Thymus (tissue), 11 donors: ENCODE measurements at regions not wholly inside any gene's neighbourhood (a gene's known extent, or its start where the extent isn't known, plus 50 kb on each side); places are given as distances from the start of the nearest gene placed in this dataset.

ENCODE experiments used
- DNase-seq, 9 donors: peaks; one replicate each; pipeline ENCODE4 v3.0.0-alpha.2; 2013; ENCODE audit warnings: low spot score in 9 of 9, low read depth in 6 of 9, missing footprints in 1 of 9
- H3K27ac ChIP-seq, 2 donors: one replicate each; pipeline ENCODE4 v1.5.1; 2013; ENCODE audit warnings: control low read depth in 1 of 2, low read depth in 1 of 2, low read length in 1 of 2, mild to moderate bottlenecking in 1 of 2, moderate library complexity in 1 of 2
- H3K27me3 ChIP-seq, 2 donors: one replicate each; pipeline ENCODE4 v1.5.1; 2013; ENCODE audit warnings: low read length in 1 of 2; ENCODE audit not compliant: control insufficient read depth in 2 of 2, insufficient read depth in 1 of 2
- H3K36me3 ChIP-seq, 2 donors: one replicate each; pipeline ENCODE4 v1.5.1; 2013; ENCODE audit warnings: low read length in 1 of 2, mild to moderate bottlenecking in 1 of 2, moderate library complexity in 1 of 2; ENCODE audit not compliant: control insufficient read depth in 2 of 2, insufficient read depth in 2 of 2
- H3K4me1 ChIP-seq, 2 donors: one replicate each; pipeline ENCODE4 v1.5.1; 2013; ENCODE audit warnings: low read length in 2 of 2; ENCODE audit not compliant: control insufficient read depth in 2 of 2, insufficient read depth in 2 of 2
- H3K4me3 ChIP-seq, 2 donors: one replicate each; pipeline ENCODE4 v1.5.1; 2013; ENCODE audit warnings: low read length in 2 of 2, control low read depth in 1 of 2, mild to moderate bottlenecking in 1 of 2
- H3K9me3 ChIP-seq, 2 donors: one replicate each; pipeline ENCODE4 v1.5.1; 2013; ENCODE audit warnings: low read length in 1 of 2, mild to moderate bottlenecking in 1 of 2; ENCODE audit not compliant: control insufficient read depth in 2 of 2, insufficient read depth in 1 of 2
- WGBS: extraction: QIAGEN DNeasy Blood & Tissue Kit; methylation state at CpG from one replicate; pipeline ENCODE4 v1.1.7; 2013; 5-methylcytosine and 5-hydroxymethylcytosine counted together
- donor health status: healthy.

DNA sequence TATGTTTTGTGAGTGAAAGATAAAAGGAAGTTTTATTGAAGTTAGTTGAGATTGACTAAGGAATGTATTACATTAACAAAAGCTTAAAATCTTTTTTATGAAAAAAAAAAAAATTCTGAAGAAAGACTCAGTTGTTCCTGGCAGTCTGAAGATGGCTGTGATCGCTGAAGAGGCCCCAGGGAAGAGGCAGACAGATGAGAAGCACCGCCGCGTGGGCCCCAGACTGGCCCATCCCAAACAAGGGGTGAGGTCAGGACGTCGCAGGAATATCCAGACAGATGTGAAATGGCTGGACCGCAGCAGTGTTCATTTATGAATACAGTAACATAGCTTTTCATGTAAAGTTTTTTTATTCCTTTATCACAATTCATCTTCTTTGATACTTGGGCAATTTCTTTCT, 194.2 kb downstream of the TBXT start:
- Histone ChIP-seq H3K27ac (no peak overlapping the region), H3K9me3 (no peaks in the 10 kb centered on the region), H3K4me3 (no peak overlapping the region), H3K4me1 (no peaks in the 10 kb centered on the region), H3K36me3 (no peaks in the 10 kb centered on the region), H3K27me3 (peaks cover 0 to 2% of the 10 kb centered on the region in 2 donors)
- WGBS, result 94% methylated on average over 7 of the region's 7 CpGs
- no peak for DNase-seq

DNA sequence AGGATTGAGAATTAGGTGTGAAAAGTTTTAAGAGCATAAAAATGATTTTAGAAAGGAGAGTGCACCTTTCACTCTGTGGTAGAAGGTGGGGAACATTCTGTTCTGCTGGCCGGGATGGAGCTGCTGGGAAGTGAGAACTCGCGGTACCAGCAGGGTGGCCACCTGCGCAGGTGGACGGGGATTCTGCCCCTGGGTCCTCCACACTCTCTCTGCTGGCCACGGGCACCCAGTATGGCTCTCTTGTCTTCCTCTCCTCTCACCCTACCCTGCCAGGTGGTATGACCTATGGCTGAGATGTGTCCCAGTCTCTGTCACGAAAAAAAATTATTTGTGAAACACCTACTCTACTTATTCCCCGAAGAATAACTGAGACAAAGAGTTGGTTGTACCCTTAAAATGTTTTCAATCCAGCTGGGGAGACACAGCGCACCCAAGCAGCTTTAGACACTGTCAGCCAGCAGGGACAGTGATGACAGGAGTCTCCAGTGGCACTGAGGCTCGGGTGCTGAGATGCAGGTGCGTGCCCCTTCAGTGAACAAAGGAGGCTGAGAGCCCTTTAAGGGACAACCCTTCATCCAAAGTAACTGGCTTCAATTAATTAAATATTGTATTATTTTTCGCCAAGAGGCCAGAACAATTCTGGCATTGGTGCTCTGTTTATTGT, 195.4 kb downstream of the TBXT start:
- H3K36me3 ChIP-seq, result no peaks in the 10 kb centered on the region
- H3K9me3 ChIP-seq, result no peaks in the 10 kb centered on the region
- H3K4me3 ChIP-seq, result no peak overlapping the region
- no peaks in the 10 kb centered on the region for H3K4me1 ChIP-seq
- peaks cover 0 to 2% of the 10 kb centered on the region in 2 donors for H3K27me3 ChIP-seq
- H3K27ac ChIP-seq, result no peak overlapping the region
- WGBS, result 77% methylated on average over 12 of the region's 12 CpGs
- DNase-seq, result no peak

DNA sequence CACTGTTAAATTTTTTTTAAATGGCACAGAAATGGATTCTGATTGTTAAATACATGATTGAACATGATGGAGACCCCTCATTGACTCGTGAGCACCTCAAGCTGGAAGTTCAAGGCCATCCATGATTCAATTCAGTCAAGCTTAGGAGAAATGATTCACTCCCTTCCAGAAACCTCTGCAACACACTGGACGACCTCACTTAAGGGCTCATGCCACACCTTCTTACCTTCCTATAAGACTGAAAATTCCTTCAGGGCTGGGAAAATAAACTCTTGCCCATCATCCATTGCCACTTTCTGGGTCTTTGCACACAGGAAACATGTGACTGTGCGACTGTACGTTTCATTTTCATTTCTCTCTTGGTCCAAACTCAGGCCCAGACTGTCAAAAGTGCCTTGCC, 196.4 kb downstream of the TBXT start:
- H3K4me1 ChIP-seq, result no peaks in the 10 kb centered on the region
- WGBS, result 72% methylated on average over 4 of the region's 4 CpGs
- H3K27me3 ChIP-seq, result no peaks in the 10 kb centered on the region
- no peaks in the 10 kb centered on the region for H3K9me3 ChIP-seq
- no peak overlapping the region for H3K4me3 ChIP-seq
- H3K36me3 ChIP-seq, result no peaks in the 10 kb centered on the region
- no peak for DNase-seq
- no peak overlapping the region for H3K27ac ChIP-seq

DNA sequence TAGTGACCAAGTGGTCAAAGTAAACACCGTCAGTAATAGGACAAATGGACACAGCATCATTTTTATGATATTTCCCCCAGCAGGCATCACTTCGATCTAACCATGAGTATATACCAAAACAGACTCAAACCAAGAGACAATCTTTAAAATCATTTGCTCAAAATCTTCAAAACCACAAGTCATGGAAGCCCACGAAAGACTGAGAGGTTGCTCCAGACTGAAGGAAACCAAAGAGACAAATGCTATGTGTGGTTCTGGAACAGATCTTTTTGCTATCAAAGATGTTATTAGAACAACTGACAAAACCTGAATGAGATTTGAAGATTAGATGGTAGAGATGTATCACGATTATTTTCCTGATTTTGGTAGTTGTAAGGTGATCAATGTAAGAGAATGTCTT, 197.7 kb downstream of the TBXT start:
- H3K4me3 ChIP-seq, result no peak overlapping the region
- no peak for DNase-seq
- H3K9me3 ChIP-seq, result no peaks in the 10 kb centered on the region
- WGBS, result 73% methylated on average over 4 of the region's 4 CpGs
- no peaks in the 10 kb centered on the region for H3K36me3 ChIP-seq
- no peak overlapping the region for H3K27ac ChIP-seq
- H3K27me3 ChIP-seq, result no peaks in the 10 kb centered on the region
- H3K4me1 ChIP-seq, result no peaks in the 10 kb centered on the region

DNA sequence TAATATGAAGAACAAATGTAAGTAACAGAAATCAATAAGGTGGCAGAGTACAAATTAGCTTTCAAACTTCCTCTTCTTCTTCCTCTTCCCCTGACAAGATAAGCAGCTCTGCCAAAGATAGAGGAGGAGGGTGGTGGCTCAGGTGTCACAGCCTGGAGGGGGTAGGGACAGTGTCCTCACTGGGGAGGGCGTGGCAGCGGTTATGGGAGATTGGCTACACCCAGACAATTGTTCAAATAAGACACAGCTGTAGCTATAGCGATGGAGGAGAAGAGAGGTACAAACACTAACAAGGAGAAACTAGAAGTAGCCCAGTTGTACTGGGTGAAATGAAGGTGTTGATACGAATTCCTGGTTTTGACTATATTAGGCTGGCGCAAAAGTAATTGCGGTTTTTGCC, 198.5 kb downstream of the TBXT start:
- Histone ChIP-seq H3K27ac (no peak overlapping the region), H3K9me3 (no peaks in the 10 kb centered on the region), H3K27me3 (no peaks in the 10 kb centered on the region), H3K4me1 (no peaks in the 10 kb centered on the region), H3K4me3 (no peak overlapping the region), H3K36me3 (no peaks in the 10 kb centered on the region)
- no peak for DNase-seq
- WGBS, result 95% methylated on average over 6 of the region's 6 CpGs

DNA sequence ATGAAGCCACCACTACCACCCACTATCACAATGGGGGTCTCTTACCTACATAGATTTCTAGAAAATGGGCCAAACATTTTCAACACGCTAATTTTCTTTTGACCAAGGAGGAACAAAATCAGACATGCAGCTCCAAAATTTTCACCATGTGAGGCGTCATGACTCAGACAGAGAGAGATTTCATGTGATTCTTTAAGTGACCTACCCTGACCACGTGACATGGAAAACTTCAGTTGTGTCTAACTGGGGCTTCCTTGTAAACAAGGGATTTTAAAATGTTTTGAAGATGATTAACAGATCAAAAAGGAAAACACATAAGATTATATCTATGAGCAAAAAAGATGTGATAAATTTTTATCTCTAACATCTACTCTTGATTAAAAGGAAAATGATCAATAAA, 199.2 kb downstream of the TBXT start:
- no peaks in the 10 kb centered on the region for H3K27me3 ChIP-seq
- no peak overlapping the region for H3K27ac ChIP-seq
- 94% methylated on average over 3 of the region's 3 CpGs for WGBS
- H3K4me1 ChIP-seq, result no peaks in the 10 kb centered on the region
- H3K9me3 ChIP-seq, result no peaks in the 10 kb centered on the region
- no peak overlapping the region for H3K4me3 ChIP-seq
- H3K36me3 ChIP-seq, result no peaks in the 10 kb centered on the region
- DNase-seq, result no peak

DNA sequence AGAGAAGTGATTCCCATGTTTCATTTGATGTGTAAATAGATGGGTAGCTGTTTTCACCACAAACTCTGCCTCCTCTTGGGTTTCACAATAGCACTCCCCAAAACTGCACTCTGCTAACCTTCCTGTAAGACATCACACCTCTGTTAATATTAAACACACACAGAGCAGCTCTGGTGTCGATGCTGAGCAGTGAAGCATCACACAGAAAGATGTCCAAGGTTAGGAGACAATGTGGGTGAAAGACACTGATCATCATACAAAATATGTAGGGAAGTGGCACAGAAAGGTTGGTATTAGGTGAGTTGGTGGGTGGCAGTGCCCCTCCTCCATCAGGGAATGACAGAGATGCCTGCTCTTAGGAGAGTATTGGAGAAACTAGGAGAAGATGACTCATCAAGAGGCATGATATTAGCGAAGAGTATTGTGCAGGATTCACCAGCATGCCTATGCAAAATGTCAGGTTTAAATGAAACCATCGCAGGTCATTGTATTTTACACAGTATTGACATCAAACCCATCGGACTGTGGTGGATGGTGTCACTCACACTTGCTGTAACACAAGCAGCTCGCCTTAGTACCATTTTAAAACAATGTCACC, 199.7 kb downstream of the TBXT start:
- Histone ChIP-seq H3K9me3 (no peaks in the 10 kb centered on the region), H3K4me1 (no peaks in the 10 kb centered on the region), H3K36me3 (no peaks in the 10 kb centered on the region), H3K27me3 (no peaks in the 10 kb centered on the region), H3K4me3 (no peak overlapping the region), H3K27ac (no peak overlapping the region)
- 95% methylated on average over 5 of the region's 5 CpGs for WGBS
- no peak for DNase-seq

DNA sequence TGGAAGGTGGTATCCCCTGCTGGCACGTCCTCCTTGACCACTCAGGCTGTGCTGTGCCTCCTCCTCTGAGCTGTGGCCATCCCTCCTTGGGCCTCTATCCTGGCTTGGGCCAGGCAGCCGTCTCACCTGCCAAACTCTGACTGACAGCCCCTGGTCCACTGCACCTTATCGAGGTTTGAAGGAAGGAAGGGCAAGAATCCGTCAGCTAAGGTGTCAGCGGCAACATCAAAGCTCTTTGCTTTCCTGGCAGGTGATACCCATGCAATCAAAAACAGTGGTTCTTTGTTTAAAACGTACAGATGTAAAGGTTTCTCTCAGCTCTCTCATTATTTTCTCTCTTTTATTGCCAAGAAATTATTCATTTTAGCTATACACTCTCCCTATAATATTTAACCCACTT, 203.9 kb downstream of the TBXT start:
- H3K27me3 ChIP-seq, result no peaks in the 10 kb centered on the region
- H3K4me3 ChIP-seq, result no peak overlapping the region
- WGBS, result 76% methylated on average over 6 of the region's 6 CpGs
- DNase-seq, result no peak
- no peaks in the 10 kb centered on the region for H3K9me3 ChIP-seq
- H3K36me3 ChIP-seq, result no peaks in the 10 kb centered on the region
- no peak overlapping the region for H3K27ac ChIP-seq
- H3K4me1 ChIP-seq, result no peaks in the 10 kb centered on the region

DNA sequence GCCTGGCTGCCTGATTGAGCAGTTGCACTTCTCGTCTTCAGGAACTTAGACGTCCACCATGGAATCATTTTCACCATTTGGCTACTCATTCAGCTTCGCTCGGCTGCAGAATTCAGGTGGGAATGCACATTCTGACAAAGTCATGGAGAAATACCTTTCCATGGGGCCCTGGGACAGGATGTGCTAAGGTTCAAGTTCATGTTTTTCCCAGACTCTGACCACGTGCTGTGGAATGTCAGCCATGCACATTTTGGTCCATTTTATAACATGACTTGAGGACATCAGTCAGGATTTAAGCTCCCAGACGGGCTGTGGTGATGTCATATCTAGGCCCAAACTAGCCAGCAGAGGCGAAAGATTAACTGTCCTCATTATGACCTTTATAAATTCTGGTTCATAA, 205.3 kb downstream of the TBXT start:
- DNase-seq, result no peak
- no peaks in the 10 kb centered on the region for H3K27me3 ChIP-seq
- H3K4me1 ChIP-seq, result no peaks in the 10 kb centered on the region
- no peak overlapping the region for H3K27ac ChIP-seq
- no peak overlapping the region for H3K4me3 ChIP-seq
- WGBS, result 90% methylated on average over 7 of the region's 7 CpGs
- no peaks in the 10 kb centered on the region for H3K36me3 ChIP-seq
- no peaks in the 10 kb centered on the region for H3K9me3 ChIP-seq
